ENCODE measurements at regions not wholly inside any gene's neighbourhood (a gene's known extent, or its start where the extent isn't known, plus 50 kb on each side); places are given as distances from the start of the nearest gene placed in this dataset.
"Not testable (repeated sequence)": the region's sequence is repeated elsewhere in the genome, so short reads cannot be mapped to it uniquely, and the experiment has no call there.

- no peak for DNase-seq
Observed at GRCh38 chr17:14753383-14753782, 452.5 kb downstream of the HS3ST3B1 start.

- no peak for DNase-seq
Observed at GRCh38 chr17:14752011-14752410, 451.1 kb downstream of the HS3ST3B1 start.

DNA sequence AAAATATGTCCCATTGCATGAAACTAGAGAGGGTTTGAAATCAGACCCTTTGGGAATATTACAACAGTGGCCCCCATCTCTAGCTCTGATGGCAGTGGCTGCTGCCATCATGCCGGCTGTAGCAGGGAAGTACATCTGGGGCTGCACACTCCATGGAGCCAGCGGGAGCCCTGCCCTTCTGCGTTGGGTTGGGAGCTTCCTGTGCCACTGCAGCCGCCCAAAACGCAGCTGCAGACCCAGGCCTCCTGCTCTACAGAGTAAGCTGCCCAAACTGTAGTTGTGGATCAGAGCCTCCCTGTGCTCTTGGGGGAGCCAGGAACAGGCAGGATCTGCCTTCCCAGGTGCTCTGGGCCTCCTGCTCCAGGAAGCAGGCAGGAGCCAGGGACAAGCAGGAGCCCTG, 450.0 kb downstream of the HS3ST3B1 start:
- no peak for DNase-seq

DNA sequence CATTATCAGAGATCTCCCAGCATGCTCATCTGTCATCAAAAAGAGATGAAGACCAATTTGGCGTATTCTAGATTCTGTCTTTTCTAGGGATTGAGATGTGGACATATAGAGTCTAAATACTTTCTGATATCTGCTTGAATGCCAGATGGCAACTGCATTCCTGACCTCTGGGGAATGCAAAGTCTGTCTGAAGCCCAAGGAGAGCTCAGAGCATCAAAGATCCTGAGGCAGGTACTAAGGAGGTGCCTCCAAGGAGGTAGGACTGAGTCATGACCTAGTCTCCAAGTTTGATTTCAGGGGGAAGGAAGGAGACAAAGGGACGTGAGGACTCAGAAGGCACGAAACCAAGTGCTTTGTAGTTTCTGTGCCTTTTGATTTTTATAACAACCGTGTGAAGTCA, 448.4 kb downstream of the HS3ST3B1 start:
- DNase-seq: no peak

DNA sequence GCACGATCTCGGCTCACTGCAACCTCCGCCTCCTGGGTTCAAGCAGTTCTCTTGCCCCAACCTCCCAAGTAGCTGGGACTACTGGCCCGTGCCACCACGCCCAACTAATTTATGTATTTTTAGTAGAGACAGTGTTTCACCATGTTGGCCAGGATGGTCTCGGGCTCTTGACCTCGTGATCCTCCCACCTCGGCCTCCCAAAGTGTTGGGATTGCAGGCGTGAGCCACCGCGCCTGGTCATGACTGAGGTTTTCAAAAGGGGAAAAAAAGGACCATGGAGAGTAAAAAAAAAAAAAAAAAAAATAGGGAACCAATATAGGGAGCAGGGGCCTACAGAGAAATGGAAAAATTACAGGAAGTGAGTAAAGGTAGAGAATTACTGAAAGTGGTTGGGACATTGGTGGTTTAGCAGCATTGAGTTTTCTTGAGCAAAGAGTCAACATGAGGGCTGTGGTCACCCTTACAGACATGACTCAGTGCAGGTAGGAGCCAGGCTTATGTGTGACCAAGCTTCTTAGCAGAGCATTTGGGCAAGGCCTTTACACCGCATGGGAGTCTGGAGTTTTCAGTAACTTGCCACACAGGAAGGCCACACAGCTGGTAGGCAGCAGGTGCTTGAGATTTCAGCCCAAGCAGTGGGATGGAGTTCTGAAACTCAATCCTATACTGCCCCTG, 447.3 kb downstream of the HS3ST3B1 start:
- no peak for DNase-seq

- DNase-seq: no peak
Observed at GRCh38 chr17:14747603-14747950, 446.7 kb downstream of the HS3ST3B1 start.

GRCh38 chr17:14746822-14747602, 446.1 kb downstream of the HS3ST3B1 start:
- no peak for DNase-seq

DNA sequence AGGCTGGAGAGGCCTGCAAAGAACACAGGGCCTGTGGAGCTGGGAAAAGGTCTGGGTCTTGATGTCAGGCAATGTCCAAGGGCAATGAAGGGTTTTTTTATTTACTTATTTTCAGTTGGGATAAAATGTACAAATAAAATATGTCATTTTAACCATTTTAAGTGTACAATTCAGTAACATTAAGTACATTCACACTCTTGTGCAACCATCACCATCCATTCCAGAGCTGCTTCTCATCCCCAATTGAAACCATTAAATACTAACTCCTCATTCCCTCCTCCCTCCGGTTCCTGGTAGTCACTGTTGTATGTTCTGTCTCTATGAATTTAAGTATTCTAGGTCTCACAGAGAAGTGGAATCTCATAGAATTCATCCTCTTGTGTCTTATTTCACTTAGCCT, 444.7 kb downstream of the HS3ST3B1 start:
- no peak for DNase-seq

GRCh38 chr17:14744761-14745473, 444.0 kb downstream of the HS3ST3B1 start:
- DNase-seq: no peak

DNA sequence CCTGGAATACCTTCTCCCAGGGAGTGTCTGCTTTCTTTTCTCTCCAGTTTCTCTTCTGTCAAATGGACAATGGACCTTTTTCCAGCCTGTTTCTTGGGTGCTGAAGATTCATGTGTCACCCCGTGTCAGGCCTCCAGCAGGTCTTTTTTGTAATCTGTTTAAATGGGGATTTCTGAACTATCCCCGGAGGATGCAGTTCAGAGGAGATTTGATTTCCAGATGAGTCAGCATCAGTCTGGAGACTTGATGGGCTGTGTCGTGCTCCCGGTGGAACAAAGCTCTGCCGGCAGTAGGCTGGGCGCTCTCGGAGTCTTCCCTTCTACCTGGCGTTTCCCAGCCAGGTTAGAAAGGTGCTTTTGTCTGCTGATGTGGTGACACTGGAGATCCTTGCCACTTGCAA, 440.6 kb downstream of the HS3ST3B1 start:
- DNase-seq: no peak

DNA sequence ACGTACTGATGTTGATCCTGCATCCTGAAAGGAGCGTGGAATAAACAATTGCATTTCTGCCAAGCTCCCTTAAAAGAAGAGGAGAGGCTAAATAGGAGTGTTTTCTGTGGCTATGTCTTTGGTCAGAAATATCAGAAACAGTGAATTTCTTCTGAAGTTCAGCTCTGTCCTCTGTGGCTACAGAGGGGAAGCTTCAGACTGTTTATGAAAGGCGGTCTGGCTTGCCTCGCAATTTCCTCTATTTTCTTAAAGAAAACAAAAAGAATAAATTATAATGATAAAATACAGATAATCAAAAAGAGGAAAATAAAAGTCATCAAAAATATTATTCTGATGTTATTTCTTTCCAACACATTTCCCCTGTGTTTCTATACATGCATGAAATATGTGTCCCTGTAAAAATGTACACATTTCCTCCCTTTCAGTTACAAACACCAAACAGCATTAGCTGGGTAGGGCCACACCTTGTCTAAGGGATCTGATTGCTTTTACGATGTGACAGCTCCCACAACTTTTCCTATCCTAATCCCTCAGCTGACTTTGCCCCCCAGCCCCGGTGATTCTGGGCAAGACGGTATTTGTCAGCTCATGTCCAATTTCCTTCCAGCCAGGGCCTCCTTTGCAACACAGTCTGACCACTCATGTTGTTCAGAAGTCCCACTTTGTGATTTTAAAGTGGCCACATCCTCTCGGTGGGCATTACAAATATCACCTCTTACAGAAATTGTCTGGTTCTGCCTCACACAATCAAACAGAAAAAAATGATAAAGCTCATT, 439.0 kb downstream of the HS3ST3B1 start:
- DNase-seq: no peak

GRCh38 chr17:14738652-14738988, 437.7 kb downstream of the HS3ST3B1 start:
- DNase-seq: no peak

DNA sequence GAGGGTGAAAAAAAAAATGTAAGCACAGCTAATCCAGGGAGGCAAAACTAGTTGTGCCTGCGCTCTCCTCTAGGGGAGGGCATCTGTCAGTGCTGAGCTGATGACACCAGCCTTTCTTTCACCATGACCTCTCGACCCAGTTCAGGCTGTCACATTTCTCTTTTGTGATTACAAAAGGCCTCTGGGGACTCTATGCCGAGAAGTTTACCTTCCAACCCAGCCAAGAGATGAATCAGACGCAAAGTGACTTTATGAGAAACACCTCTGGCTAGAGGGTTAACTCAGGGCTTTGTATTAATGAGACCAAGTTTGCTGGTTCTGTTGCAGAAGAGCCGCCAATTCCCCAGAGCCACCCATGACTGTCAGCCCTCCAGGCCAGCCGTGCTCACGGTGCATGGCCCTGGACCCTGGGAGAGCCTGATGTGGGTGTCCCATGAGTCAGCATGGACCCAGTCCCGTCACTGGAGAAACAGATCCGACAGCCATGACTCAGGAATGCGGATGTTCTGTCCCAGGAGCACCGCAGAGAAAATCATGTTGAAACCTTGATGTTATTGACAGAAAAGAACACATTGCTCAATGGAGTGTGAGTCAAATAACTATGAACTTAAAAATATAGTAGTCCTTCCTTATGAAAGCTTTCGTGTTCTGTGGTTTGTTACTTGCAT, 437.2 kb downstream of the HS3ST3B1 start:
- no peak for DNase-seq

GRCh38 chr17:14736631-14737030, 435.8 kb downstream of the HS3ST3B1 start:
- DNase-seq: no peak

DNA sequence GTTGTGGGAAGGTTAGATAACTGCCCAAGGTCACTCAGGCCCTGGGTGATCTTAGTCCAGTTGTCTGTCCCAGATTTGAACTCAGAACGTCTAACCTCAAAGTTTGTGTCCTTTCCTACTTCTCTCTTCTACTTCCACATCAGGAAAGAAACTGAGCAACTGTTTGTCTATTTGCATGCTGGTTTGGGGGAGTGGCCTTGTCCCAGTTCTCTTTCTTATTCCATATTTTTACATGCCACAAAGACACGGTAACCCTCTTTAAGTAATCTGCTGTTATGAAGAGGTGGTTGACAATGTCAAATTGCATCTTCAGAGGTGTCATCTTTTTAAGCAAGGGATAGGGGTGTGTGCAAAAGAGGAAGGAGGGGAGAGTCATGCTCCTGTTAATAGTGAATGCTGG, 432.5 kb downstream of the HS3ST3B1 start:
- DNase-seq: no peak

- no peak for DNase-seq
Observed at GRCh38 chr17:14732211-14732610, 431.3 kb downstream of the HS3ST3B1 start.

GRCh38 chr17:14731591-14731990, 430.7 kb downstream of the HS3ST3B1 start:
- DNase-seq: no peak

GRCh38 chr17:14730821-14731220, 429.9 kb downstream of the HS3ST3B1 start:
- no peak for DNase-seq

DNA sequence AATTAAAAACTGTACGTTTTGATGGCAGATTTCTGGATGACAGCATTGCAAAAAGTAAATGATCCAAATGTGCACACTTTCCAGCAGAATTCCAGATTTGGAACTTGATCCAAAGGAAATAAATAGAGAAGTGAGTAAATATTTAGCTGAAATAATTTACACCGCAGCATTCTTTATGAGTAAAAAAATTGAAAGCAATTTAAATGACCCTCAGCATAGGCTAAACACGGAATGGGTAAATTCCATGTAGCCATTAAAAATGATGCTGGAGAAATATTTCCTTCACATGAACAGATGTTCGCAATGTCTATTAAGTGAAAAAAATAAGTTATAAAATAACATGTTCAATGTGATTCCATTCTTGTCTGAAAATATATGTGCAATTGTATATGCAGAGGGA, 424.8 kb downstream of the HS3ST3B1 start:
- no peak for DNase-seq

- DNase-seq: no peak
Observed at GRCh38 chr17:14724770-14725169, 423.9 kb downstream of the HS3ST3B1 start.

- DNase-seq: not testable (repeated sequence)
Observed at GRCh38 chr17:14723349-14723748, 422.5 kb downstream of the HS3ST3B1 start.

GRCh38 chr17:14719942-14720341, 419.1 kb downstream of the HS3ST3B1 start:
- no peak for DNase-seq

DNA sequence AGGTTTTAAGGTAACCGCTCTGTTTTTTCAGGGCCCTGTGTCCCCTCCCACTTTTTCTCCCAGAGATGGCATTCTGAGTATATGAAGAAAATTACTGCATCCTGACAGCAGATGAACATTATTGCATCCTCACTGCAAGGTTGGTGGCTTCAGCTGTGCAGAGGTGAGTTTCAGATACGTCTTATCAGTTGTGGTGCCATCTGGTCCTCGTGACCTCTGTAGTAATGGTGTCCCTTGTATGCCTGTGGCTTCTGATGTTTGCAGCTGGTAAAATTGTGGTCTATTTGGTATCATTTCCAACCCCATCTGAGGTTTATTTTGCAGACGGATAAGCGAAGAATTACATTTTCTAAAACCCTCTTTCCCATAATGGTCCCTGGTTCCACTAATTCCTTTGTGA, 417.0 kb downstream of the HS3ST3B1 start:
- DNase-seq: no peak

All from OCI-M1 (cell line).